Suprapubic skin (tissue), 4 donors: ENCODE measurements at regions not wholly inside any gene's neighbourhood (a gene's known extent, or its start where the extent isn't known, plus 50 kb on each side); places are given as distances from the start of the nearest gene placed in this dataset.

Experiments
- POLR2A ChIP-seq, 2 donors: fragments of 450-650 bp; IDR thresholded peaks; one replicate each; pipeline ENCODE4 v1.6.1; 2017; ENCODE audit warnings: antibody characterized with exemption in 2 of 2, mild to moderate bottlenecking in 2 of 2, moderate library complexity in 2 of 2
- POLR2AphosphoS5 ChIP-seq, 3 donors: sonication (generic); formaldehyde crosslinking; IDR thresholded peaks; one replicate each; pipeline ENCODE4 v1.6.1; 2017; ENCODE audit warnings: antibody characterized with exemption in 3 of 3
- TF ChIP-seq, protein P1 (sequence below), 2 donors: fragments of 200-600 bp in 1 of 2; fragments of 450-650 bp in 1 of 2; sonication (generic) in 1 of 2; IDR thresholded peaks; one replicate each; pipeline ENCODE4 v1.5.1; 2016 to 2019; ENCODE audit warnings: antibody characterized with exemption in 2 of 2, mild to moderate bottlenecking in 1 of 2, moderate library complexity in 1 of 2

- TF ChIP-seq, protein P1, sequence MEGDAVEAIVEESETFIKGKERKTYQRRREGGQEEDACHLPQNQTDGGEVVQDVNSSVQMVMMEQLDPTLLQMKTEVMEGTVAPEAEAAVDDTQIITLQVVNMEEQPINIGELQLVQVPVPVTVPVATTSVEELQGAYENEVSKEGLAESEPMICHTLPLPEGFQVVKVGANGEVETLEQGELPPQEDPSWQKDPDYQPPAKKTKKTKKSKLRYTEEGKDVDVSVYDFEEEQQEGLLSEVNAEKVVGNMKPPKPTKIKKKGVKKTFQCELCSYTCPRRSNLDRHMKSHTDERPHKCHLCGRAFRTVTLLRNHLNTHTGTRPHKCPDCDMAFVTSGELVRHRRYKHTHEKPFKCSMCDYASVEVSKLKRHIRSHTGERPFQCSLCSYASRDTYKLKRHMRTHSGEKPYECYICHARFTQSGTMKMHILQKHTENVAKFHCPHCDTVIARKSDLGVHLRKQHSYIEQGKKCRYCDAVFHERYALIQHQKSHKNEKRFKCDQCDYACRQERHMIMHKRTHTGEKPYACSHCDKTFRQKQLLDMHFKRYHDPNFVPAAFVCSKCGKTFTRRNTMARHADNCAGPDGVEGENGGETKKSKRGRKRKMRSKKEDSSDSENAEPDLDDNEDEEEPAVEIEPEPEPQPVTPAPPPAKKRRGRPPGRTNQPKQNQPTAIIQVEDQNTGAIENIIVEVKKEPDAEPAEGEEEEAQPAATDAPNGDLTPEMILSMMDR (IDR thresholded peaks at IDR 0.05) = no peak
- TF ChIP-seq POLR2A (IDR thresholded peaks at IDR 0.05) = no peak
- TF ChIP-seq POLR2AphosphoS5 (IDR thresholded peaks at IDR 0.05) = no peak
Measured at GRCh38 chr11:104682206-104682605, 216.1 kb downstream of the CASP12 start.
